GM23248 (cell line): ENCODE measurements at regions not wholly inside any gene's neighbourhood (a gene's known extent, or its start where the extent isn't known, plus 50 kb on each side); places are given as distances from the start of the nearest gene placed in this dataset.

Source experiments
- DNase-seq: peaks from one replicate; pipeline ENCODE4 v3.0.0-alpha.2; 2015
- H2AFZ ChIP-seq: fragments of 200-600 bp; sonication (generic); 2 replicates; pipeline ENCODE4 v1.6.1; 2016; ENCODE audit warnings: antibody characterized with exemption
- H3F3A ChIP-seq: fragments of 200-600 bp; sonication (generic); 2 replicates; pipeline ENCODE4 v1.6.1; 2016; ENCODE audit warnings: mild to moderate bottlenecking, antibody characterized with exemption, mixed run types; ENCODE audit not compliant: insufficient read depth
- H3K27ac ChIP-seq: fragments of 200-600 bp; sonication (generic); 2 replicates; pipeline ENCODE4 v1.5.1; 2016; ENCODE audit warnings: mild to moderate bottlenecking
- H3K27me3 ChIP-seq: fragments of 200-600 bp; sonication (generic); replicated peaks from 2 replicates; pipeline ENCODE4 v1.6.1; 2016; ENCODE audit warnings: mild to moderate bottlenecking; ENCODE audit not compliant: insufficient read depth
- H3K36me3 ChIP-seq: fragments of 200-600 bp; sonication (generic); 2 replicates; pipeline ENCODE4 v1.6.1; 2016; ENCODE audit warnings: low read depth, mild to moderate bottlenecking
- H3K4me1 ChIP-seq: fragments of 200-600 bp; sonication (generic); 2 replicates; pipeline ENCODE4 v1.6.1; 2016; ENCODE audit warnings: mild to moderate bottlenecking; ENCODE audit not compliant: insufficient read depth
- H3K4me2 ChIP-seq: fragments of 200-600 bp; sonication (generic); one replicate; pipeline ENCODE4 v1.6.1; 2016; ENCODE audit warnings: mild to moderate bottlenecking; ENCODE audit not compliant: unreplicated experiment
- H3K4me3 ChIP-seq: fragments of 200-600 bp; sonication (generic); 2 replicates; pipeline ENCODE4 v1.5.1; 2016; ENCODE audit warnings: mild to moderate bottlenecking
- H3K79me2 ChIP-seq: fragments of 200-600 bp; sonication (generic); 2 replicates; pipeline ENCODE4 v1.6.1; 2016; ENCODE audit warnings: mild to moderate bottlenecking; ENCODE audit not compliant: insufficient read depth
- H3K9ac ChIP-seq: fragments of 200-600 bp; sonication (generic); 2 replicates; pipeline ENCODE4 v1.6.1; 2016; ENCODE audit warnings: mild to moderate bottlenecking
- H3K9me2 ChIP-seq: fragments of 200-600 bp; sonication (generic); 2 replicates; pipeline ENCODE4 v1.6.1; 2016; ENCODE audit warnings: mixed run types, mild to moderate bottlenecking, moderate library complexity; ENCODE audit not compliant: insufficient read depth
- H3K9me3 ChIP-seq: fragments of 200-600 bp; sonication (generic); one replicate; pipeline ENCODE4 v1.6.1; 2017; ENCODE audit warnings: low read depth
- H4K20me1 ChIP-seq: fragments of 200-600 bp; sonication (generic); 2 replicates; pipeline ENCODE4 v1.6.0; 2016; ENCODE audit not compliant: insufficient read depth
- EZH2 ChIP-seq: fragments of 200-600 bp; sonication (generic); IDR thresholded peaks from 2 replicates; pipeline ENCODE4 v1.6.1; 2018; ENCODE audit warnings: antibody characterized with exemption, mild to moderate bottlenecking; ENCODE audit not compliant: insufficient read depth, poor library complexity, severe bottlenecking
- EZH2phosphoT487 ChIP-seq: fragments of 200-600 bp; sonication (generic); IDR thresholded peaks from 2 replicates; pipeline ENCODE4 v1.6.1; 2018; ENCODE audit warnings: antibody characterized with exemption, moderate library complexity, mild to moderate bottlenecking, low read depth; ENCODE audit not compliant: insufficient read depth
- WGBS, 2 experiments: methylation state at CpG; one replicate each; pipeline ENCODE4 v1.1.6; 2015 to 2017; ENCODE audit warnings: low lambda C conversion rate in 2 of 2, low coverage in 1 of 2; ENCODE audit errors: missing lambda C conversion rate in 2 of 2; 5-methylcytosine and 5-hydroxymethylcytosine counted together
- in situ Hi-C: fragments of 300-500 bp; cut with MboI; formaldehyde crosslinking; loops from 2 replicates; pipeline ENCODE4 v1.15.0; 2020

DNA sequence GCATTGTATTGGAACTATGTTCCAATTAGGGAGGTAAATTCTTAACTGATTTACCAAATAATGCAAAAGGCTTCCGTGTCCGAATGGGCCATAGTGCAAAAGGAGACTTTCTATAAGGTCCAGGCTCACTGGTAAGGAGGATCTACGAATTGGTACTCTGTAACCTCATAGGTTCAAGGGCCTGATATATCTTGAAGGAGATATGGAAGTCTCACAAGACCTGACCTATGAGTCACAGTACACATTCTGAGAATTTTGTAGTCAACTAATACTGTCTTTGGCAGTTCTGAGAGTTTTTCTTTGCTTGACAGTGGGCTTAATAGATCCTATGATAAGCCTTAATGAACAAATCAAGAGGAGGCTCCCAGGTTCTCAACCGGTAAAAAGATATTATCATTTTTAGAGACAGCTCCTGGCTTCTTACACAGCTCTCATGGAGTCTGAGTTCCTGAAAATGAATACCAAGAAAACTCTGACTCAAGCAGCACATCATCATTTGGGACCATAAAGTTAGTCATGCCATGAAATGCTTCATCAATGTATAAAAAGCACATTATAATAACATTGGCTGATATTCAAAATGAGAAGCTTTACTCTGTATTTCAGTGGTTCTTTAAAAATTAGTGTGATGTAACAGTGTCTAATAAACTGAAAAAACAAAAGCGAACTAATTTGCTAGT is 1275.2 kb upstream of the CRIM1 start:
- H4K20me1 ChIP-seq = no peaks in the 10 kb centered on the region
- TF ChIP-seq EZH2 (no peak), EZH2phosphoT487 (no peak)
- no peak overlapping the region for H2AFZ ChIP-seq
- H3K9me3 ChIP-seq = no peaks in the 10 kb centered on the region
- H3K27me3 ChIP-seq = no peaks in the 10 kb centered on the region
- DNase-seq = peak; percentile 0
- no peak overlapping the region for H3K4me3 ChIP-seq
- H3K79me2 ChIP-seq = no peaks in the 10 kb centered on the region
- H3K4me1 ChIP-seq = no peaks in the 10 kb centered on the region
- no peaks in the 10 kb centered on the region for H3K36me3 ChIP-seq
- H3K9ac ChIP-seq = no peak overlapping the region
- no peak overlapping the region for H3K4me2 ChIP-seq
- no peaks in the 10 kb centered on the region for H3F3A ChIP-seq
- no peak overlapping the region for H3K27ac ChIP-seq
- 29 to 40% methylated on average over 5 of the region's 5 CpGs for WGBS, 2 experiments
- in situ Hi-C loops = no loop called here
- no peaks in the 10 kb centered on the region for H3K9me2 ChIP-seq

DNA sequence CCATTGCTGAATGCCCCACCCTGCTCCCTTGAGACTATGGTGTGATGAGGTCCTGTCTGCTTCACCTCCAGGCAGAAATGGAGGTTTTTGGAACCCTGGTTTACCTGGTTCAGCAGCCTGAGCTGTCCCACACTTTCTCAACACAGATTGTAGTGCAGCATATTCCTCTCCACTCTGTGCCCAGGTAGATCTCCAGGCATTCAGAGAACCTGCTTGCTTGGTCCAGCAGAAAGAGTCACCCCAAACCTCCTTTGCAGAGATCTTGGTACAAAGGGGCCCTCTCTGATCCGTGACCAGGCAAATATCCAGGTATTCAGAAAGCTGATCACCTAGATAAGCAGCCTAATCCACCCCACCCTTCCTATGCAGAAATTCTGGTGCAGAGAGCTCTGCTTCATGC is 1288.2 kb upstream of the CRIM1 start:
- TF ChIP-seq EZH2 (no peak), EZH2phosphoT487 (no peak)
- Histone ChIP-seq H3K4me3 (no peak overlapping the region), H3K4me1 (no peaks in the 10 kb centered on the region), H3F3A (no peaks in the 10 kb centered on the region), H3K79me2 (no peaks in the 10 kb centered on the region), H3K9me2 (no peaks in the 10 kb centered on the region), H3K9ac (no peak overlapping the region), H3K36me3 (no peaks in the 10 kb centered on the region), H4K20me1 (no peaks in the 10 kb centered on the region), H3K27me3 (no peaks in the 10 kb centered on the region), H3K9me3 (no peaks in the 10 kb centered on the region), H3K27ac (no peak overlapping the region), H3K4me2 (no peak overlapping the region), H2AFZ (no peak overlapping the region)
- in situ Hi-C loops = no loop called here
- 11 to 18% methylated on average over 1 of the region's 1 CpG for WGBS, 2 experiments
- no peak for DNase-seq

DNA sequence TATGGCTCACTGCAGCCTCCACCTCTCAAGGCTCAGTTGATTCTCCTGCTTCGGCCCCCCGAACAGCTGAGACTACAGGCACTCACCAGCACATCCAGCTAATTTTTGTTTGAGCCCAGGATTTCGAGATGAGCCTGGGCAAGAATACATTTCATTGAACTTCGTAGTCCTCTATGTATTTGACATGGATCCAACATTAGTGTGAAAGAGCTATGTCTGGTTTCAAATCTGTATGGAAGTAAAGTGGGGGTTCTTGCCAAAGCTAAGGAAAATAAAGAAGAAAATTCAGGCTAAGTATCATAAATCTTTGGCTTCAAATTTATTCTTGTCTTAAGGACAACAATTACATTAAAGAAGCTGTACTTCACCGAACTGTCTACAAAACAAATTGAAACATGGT is 1291.7 kb upstream of the CRIM1 start:
- no peak overlapping the region for H3K9ac ChIP-seq
- H3K79me2 ChIP-seq = no peaks in the 10 kb centered on the region
- in situ Hi-C loops = no loop called here
- H4K20me1 ChIP-seq = no peaks in the 10 kb centered on the region
- no peaks in the 10 kb centered on the region for H3K9me2 ChIP-seq
- H3K27me3 ChIP-seq = no peaks in the 10 kb centered on the region
- 23 to 31% methylated on average over 5 of the region's 5 CpGs for WGBS, 2 experiments
- no peaks in the 10 kb centered on the region for H3K36me3 ChIP-seq
- H3K27ac ChIP-seq = no peak overlapping the region
- no peak overlapping the region for H3K4me2 ChIP-seq
- H3K9me3 ChIP-seq = no peaks in the 10 kb centered on the region
- no peaks in the 10 kb centered on the region for H3K4me1 ChIP-seq
- no peak for TF ChIP-seq EZH2
- TF ChIP-seq EZH2phosphoT487 = no peak
- no peaks in the 10 kb centered on the region for H3F3A ChIP-seq
- H3K4me3 ChIP-seq = no peak overlapping the region
- H2AFZ ChIP-seq = no peak overlapping the region
- no peak for DNase-seq

DNA sequence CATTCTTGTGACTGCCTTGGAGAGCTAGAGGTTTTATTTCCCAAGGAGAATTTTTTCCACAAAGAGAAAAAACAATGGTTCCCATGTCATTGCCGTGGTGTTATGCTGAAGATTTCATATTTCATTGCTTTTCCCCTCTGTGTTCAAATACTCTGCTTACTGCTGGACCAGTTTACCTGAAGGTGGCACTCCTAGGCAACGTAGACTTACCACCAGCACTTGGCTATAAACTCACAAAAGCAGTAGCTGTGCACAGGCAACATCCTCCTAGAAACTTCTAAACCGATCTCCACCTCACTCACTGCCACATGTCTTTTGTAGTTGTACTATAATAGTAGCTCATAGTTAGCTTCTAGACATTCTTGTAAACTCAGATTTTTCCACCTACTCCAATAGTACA is 1319.7 kb upstream of the CRIM1 start:
- TF ChIP-seq EZH2 (no peak), EZH2phosphoT487 (no peak)
- no peaks in the 10 kb centered on the region for H3K9me2 ChIP-seq
- H4K20me1 ChIP-seq = no peaks in the 10 kb centered on the region
- DNase-seq = no peak
- in situ Hi-C loops = no loop called here
- WGBS, 2 experiments = 7 to 11% methylated on average over 3 of the region's 3 CpGs
- H3K36me3 ChIP-seq = no peaks in the 10 kb centered on the region
- H3K79me2 ChIP-seq = no peaks in the 10 kb centered on the region
- no peak overlapping the region for H3K9ac ChIP-seq
- H3K9me3 ChIP-seq = no peaks in the 10 kb centered on the region
- no peak overlapping the region for H2AFZ ChIP-seq
- H3K27ac ChIP-seq = no peak overlapping the region
- no peak overlapping the region for H3K4me2 ChIP-seq
- no peaks in the 10 kb centered on the region for H3F3A ChIP-seq
- H3K27me3 ChIP-seq = no peaks in the 10 kb centered on the region
- H3K4me3 ChIP-seq = no peak overlapping the region
- H3K4me1 ChIP-seq = no peaks in the 10 kb centered on the region

DNA sequence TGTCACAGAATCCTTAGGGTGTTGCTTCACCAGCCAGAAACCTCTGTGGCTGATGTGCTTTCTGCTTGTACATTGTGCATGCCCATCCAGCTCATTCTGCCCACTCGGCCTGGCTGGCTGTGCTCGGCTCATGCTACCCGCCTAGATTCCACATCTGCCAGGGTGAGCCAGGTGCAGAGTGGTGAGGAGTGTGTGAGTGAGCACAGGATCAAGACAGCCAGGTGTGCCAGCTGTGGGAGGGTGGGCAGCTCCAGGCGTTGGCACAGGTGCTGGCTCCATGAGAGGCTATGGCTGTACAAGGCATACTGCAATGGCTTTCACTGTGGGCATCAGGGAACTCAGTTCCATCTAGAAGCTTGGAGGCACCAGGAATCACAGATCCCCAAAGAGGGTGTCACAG is 1321.8 kb upstream of the CRIM1 start:
- Histone ChIP-seq H3K9me2 (no peaks in the 10 kb centered on the region), H3K27ac (no peak overlapping the region), H3K79me2 (no peaks in the 10 kb centered on the region), H3K9me3 (no peaks in the 10 kb centered on the region), H3K9ac (no peak overlapping the region), H2AFZ (no peak overlapping the region), H3K4me2 (no peak overlapping the region), H3K4me1 (no peaks in the 10 kb centered on the region), H3K36me3 (no peaks in the 10 kb centered on the region), H3F3A (no peaks in the 10 kb centered on the region), H3K27me3 (no peaks in the 10 kb centered on the region), H3K4me3 (no peak overlapping the region), H4K20me1 (no peaks in the 10 kb centered on the region)
- in situ Hi-C loops = no loop called here
- no peak for TF ChIP-seq EZH2
- no peak for TF ChIP-seq EZH2phosphoT487
- DNase-seq = no peak
- 26 to 33% methylated on average over 4 of the region's 4 CpGs for WGBS, 2 experiments
